HCT116 (cell line): ENCODE measurements at regions not wholly inside any gene's neighbourhood (a gene's known extent, or its start where the extent isn't known, plus 50 kb on each side); places are given as distances from the start of the nearest gene placed in this dataset.

Source experiments
- EZH2phosphoT487 ChIP-seq: fragments of 200-600 bp; IDR thresholded peaks from 2 replicates; pipeline ENCODE4 v1.6.1; 2018; ENCODE audit warnings: antibody characterized with exemption, borderline replicate concordance
- MAX ChIP-seq: IDR thresholded peaks from 2 replicates; pipeline ENCODE4 v1.6.1; 2012
- POLR2A ChIP-seq: IDR thresholded peaks from 2 replicates; pipeline ENCODE4 v1.7.0; 2011; ENCODE audit warnings: borderline replicate concordance; ENCODE audit not compliant: insufficient read depth, insufficient read length; ENCODE audit errors: extremely low read depth
- SP1 ChIP-seq: IDR thresholded peaks from 2 replicates; pipeline ENCODE4 v1.6.1; 2012; ENCODE audit warnings: low read depth
- SRF ChIP-seq: IDR thresholded peaks from 2 replicates; pipeline ENCODE4 v1.6.1; 2012; ENCODE audit warnings: low read depth
- ZNF274 ChIP-seq: fragments of 200-500 bp; sonication (Bioruptor generic); IDR thresholded peaks from 2 replicates; pipeline ENCODE4 v1.6.1; 2014; ENCODE audit warnings: mild to moderate bottlenecking, low read depth, low read length, inconsistent platforms
- TF ChIP-seq, protein P1 (sequence below): IDR thresholded peaks from 2 replicates; pipeline ENCODE4 v1.6.1; 2012; ENCODE audit warnings: low read depth
- TF ChIP-seq, protein P2 (sequence below), 3 experiments: fragments of 200-600 bp in 1 of 3; sonication (generic) in 1 of 3; IDR thresholded peaks in 2 of 3; conservative IDR thresholded peaks in 1 of 3; 2 replicates each; pipeline ENCODE4 v1.5.1; 2012 to 2017; ENCODE audit warnings: low read depth in 2 of 3, low read length in 2 of 3, antibody characterized with exemption in 1 of 3, borderline replicate concordance in 1 of 3, control low read depth in 1 of 3, mild to moderate bottlenecking in 1 of 3, mixed read lengths in 1 of 3, mixed run types in 1 of 3, moderate library complexity in 1 of 3; ENCODE audit not compliant: insufficient read depth in 1 of 3

GRCh38 chr17:55655777-55656176 lies 66.9 kb downstream of the TMEM100 start:
- TF ChIP-seq SP1 (no peak), EZH2phosphoT487 (no peak), MAX (no peak), POLR2A (no peak), ZNF274 (no peak), SRF (no peak)
- TF ChIP-seq, protein P1, sequence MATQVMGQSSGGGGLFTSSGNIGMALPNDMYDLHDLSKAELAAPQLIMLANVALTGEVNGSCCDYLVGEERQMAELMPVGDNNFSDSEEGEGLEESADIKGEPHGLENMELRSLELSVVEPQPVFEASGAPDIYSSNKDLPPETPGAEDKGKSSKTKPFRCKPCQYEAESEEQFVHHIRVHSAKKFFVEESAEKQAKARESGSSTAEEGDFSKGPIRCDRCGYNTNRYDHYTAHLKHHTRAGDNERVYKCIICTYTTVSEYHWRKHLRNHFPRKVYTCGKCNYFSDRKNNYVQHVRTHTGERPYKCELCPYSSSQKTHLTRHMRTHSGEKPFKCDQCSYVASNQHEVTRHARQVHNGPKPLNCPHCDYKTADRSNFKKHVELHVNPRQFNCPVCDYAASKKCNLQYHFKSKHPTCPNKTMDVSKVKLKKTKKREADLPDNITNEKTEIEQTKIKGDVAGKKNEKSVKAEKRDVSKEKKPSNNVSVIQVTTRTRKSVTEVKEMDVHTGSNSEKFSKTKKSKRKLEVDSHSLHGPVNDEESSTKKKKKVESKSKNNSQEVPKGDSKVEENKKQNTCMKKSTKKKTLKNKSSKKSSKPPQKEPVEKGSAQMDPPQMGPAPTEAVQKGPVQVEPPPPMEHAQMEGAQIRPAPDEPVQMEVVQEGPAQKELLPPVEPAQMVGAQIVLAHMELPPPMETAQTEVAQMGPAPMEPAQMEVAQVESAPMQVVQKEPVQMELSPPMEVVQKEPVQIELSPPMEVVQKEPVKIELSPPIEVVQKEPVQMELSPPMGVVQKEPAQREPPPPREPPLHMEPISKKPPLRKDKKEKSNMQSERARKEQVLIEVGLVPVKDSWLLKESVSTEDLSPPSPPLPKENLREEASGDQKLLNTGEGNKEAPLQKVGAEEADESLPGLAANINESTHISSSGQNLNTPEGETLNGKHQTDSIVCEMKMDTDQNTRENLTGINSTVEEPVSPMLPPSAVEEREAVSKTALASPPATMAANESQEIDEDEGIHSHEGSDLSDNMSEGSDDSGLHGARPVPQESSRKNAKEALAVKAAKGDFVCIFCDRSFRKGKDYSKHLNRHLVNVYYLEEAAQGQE = no peak
- TF ChIP-seq, protein P2, sequence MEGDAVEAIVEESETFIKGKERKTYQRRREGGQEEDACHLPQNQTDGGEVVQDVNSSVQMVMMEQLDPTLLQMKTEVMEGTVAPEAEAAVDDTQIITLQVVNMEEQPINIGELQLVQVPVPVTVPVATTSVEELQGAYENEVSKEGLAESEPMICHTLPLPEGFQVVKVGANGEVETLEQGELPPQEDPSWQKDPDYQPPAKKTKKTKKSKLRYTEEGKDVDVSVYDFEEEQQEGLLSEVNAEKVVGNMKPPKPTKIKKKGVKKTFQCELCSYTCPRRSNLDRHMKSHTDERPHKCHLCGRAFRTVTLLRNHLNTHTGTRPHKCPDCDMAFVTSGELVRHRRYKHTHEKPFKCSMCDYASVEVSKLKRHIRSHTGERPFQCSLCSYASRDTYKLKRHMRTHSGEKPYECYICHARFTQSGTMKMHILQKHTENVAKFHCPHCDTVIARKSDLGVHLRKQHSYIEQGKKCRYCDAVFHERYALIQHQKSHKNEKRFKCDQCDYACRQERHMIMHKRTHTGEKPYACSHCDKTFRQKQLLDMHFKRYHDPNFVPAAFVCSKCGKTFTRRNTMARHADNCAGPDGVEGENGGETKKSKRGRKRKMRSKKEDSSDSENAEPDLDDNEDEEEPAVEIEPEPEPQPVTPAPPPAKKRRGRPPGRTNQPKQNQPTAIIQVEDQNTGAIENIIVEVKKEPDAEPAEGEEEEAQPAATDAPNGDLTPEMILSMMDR (IDR thresholded peaks at IDR 0.05 in 2 of 3, conservative IDR thresholded peaks at IDR 0.05 in 1 of 3; ENCODE audit: borderline replicate concordance in 1 of 3, insufficient read depth in 1 of 3, low read depth in 2 of 3, low read length in 2 of 3) = no peak
